ENCODE measurements at regions not wholly inside any gene's neighbourhood (a gene's known extent, or its start where the extent isn't known, plus 50 kb on each side); places are given as distances from the start of the nearest gene placed in this dataset.

DNA sequence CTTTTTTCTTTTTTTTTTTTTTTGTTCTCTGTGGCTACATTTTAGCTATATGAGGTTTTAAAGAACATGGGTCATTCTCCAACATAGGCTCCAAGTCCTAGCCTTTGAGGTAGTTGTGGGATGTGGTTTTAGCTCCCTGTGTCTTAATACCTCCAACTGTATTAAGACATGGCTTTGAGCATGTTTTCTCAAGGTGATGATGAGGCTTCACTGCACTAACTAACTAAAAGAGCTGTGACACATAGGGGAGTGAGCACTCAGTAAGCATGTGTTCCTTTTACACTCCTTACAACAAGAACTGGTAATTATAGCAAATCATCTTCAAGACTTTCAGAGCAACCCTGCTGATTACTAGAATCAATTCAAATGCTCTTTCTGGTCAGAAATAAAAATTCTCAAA is 333.6 kb upstream of the CCNH start:
- peaks cover 13% of the 10 kb centered on the region for H3K4me1 ChIP-seq (ENCODE audit: low read depth)

DNA sequence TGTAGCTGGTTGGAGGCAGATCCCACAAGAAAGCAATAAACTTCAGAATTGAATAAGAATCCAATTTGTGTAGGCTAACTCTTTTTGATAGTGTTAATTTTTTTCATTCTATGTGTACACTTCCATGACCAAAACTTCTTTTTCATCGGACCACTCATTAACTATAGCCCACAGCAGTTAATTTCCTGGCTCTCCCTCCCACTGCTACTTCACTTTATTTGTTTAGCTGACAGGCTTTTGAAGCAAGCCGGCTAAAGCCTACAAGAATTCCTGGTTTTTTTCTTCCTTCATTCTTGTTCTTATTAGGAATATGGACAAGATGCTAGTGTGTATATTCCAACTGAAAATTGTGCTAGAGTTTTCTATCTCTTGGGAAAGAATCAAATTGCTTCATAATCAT is 329.2 kb upstream of the CCNH start:
- TF ChIP-seq CTCF (IDR thresholded peaks at IDR 0.05; ENCODE audit: low read depth, low read length): no peak
- H3K9me3 ChIP-seq (ENCODE audit: low read depth): no peaks in the 10 kb centered on the region
- peaks cover 13% of the 10 kb centered on the region for H3K4me1 ChIP-seq (ENCODE audit: low read depth)
- no peak for DNase-seq (ENCODE audit: low read depth in 1 of 2, low spot score in 1 of 2)
- H3K4me3 ChIP-seq: no peak overlapping the region
- no peak overlapping the region for H3K27ac ChIP-seq
- no peaks in the 10 kb centered on the region for H3K36me3 ChIP-seq
- no peaks in the 10 kb centered on the region for H3K27me3 ChIP-seq

More for the DNA sequence above, 333.6 kb upstream of the CCNH start:
- Histone ChIP-seq H3K4me3 (no peak overlapping the region), H3K27ac (no peak overlapping the region), H3K9me3 (ENCODE audit: low read depth) (no peaks in the 10 kb centered on the region), H3K36me3 (no peaks in the 10 kb centered on the region), H3K27me3 (no peaks in the 10 kb centered on the region)
- no peak for TF ChIP-seq CTCF (IDR thresholded peaks at IDR 0.05; ENCODE audit: low read depth, low read length)
- no peak for DNase-seq (ENCODE audit: low read depth in 1 of 2, low spot score in 1 of 2)

DNA sequence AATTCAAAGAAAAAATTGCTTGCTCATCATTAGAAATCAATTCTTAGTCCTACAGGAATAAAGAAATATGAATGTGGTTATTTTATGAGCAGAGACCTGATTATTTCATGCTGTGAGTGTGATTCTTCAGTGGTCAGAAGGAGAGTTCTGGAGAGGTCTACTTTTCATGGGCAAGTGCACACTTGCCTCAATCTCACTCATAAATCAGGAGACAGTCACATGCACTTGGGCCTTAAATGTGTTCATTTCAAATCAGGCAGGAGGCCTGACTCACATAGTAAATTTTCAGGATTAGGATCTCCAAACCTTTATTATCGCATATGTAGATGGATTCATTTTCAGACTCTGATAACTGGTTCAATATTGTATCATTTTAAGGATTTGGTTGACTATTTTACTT is 323.2 kb upstream of the CCNH start:
- H3K4me1 ChIP-seq (ENCODE audit: low read depth): no peaks in the 10 kb centered on the region
- no peak for DNase-seq (ENCODE audit: low read depth in 1 of 2, low spot score in 1 of 2)
- no peaks in the 10 kb centered on the region for H3K27me3 ChIP-seq
- no peak overlapping the region for H3K4me3 ChIP-seq
- H3K9me3 ChIP-seq (ENCODE audit: low read depth): no peaks in the 10 kb centered on the region
- no peak overlapping the region for H3K27ac ChIP-seq
- H3K36me3 ChIP-seq: no peaks in the 10 kb centered on the region
- TF ChIP-seq CTCF (IDR thresholded peaks at IDR 0.05; ENCODE audit: low read depth, low read length): no peak

DNA sequence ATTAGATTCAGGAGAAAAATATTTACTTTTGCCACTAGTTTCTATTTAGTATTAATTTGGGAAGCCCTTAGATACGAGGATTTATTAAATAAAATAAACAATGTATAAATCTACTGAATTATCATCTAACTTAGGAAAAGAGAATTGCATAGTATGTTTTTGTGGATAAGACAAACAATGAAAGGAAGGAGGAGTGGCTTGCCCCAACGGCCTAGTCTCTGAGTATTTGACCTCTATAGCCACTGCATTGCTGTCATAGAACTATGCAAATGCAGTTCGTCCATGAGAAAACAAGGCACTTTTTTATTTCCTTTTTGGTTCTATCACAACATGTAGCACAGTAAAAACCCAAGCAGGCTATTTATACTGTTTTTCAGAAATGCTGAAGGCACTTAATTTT is 321.2 kb upstream of the CCNH start:
- Histone ChIP-seq H3K4me1 (ENCODE audit: low read depth) (no peaks in the 10 kb centered on the region), H3K9me3 (ENCODE audit: low read depth) (no peaks in the 10 kb centered on the region), H3K36me3 (no peaks in the 10 kb centered on the region), H3K27me3 (no peaks in the 10 kb centered on the region), H3K27ac (no peak overlapping the region), H3K4me3 (no peak overlapping the region)
- DNase-seq (ENCODE audit: low read depth in 1 of 2, low spot score in 1 of 2): no peak
- TF ChIP-seq CTCF (IDR thresholded peaks at IDR 0.05; ENCODE audit: low read depth, low read length): no peak

- Histone ChIP-seq H3K4me1 (ENCODE audit: low read depth) (no peaks in the 10 kb centered on the region), H3K27ac (no peak overlapping the region), H3K9me3 (ENCODE audit: low read depth) (no peaks in the 10 kb centered on the region), H3K27me3 (no peaks in the 10 kb centered on the region), H3K4me3 (no peak overlapping the region), H3K36me3 (no peaks in the 10 kb centered on the region)
- DNase-seq (ENCODE audit: low read depth in 1 of 2, low spot score in 1 of 2): no peak
- no peak for TF ChIP-seq CTCF (IDR thresholded peaks at IDR 0.05; ENCODE audit: low read depth, low read length)
These were observed 320.4 kb upstream of the CCNH start for GRCh38 chr5:87732875-87733768.
